Endothelial cell of umbilical vein (primary cell): ENCODE measurements at regions not wholly inside any gene's neighbourhood (a gene's known extent, or its start where the extent isn't known, plus 50 kb on each side); places are given as distances from the start of the nearest gene placed in this dataset.

Experiments
- BruUV-seq: library from RNA; stranded (reverse); fragments of 400-500 nt; replicated peaks from 2 replicates; lab custom pipeline; 2021; lab: Mats Ljungman, UMichigan
- CTCF ChIA-PET: fragments of 300-600, 350-600 bp; sonication (Branson Sonifier 250); formaldehyde crosslinking; loops from one replicate; lab custom pipeline; 2021; ENCODE audit warnings: antibody characterized with exemption, inconsistent platforms; lab: Charles Lee
- POLR2A ChIA-PET: fragments of 300-600, 350-600 bp; sonication (Branson Sonifier 250); formaldehyde crosslinking; loops from one replicate; lab custom pipeline; 2021; ENCODE audit warnings: antibody characterized with exemption, inconsistent platforms; lab: Charles Lee
- DNase-seq: peaks from one replicate; pipeline ENCODE4 v3.0.0-alpha.2; 2011; ENCODE audit warnings: low read depth, low spot score
- FAIRE-seq: peaks from 2 replicates; lab custom pipeline; 2011; peaks lifted over from hg19 to GRCh38; lab: Jason Lieb, UNC
- H2AFZ ChIP-seq: 2 replicates; pipeline ENCODE4 v1.6.0; 2012; ENCODE audit warnings: low read depth, low read length, control low read depth, inconsistent platforms
- H3K27ac ChIP-seq: 2 replicates; pipeline ENCODE4 v1.5.1; 2011; ENCODE audit warnings: low read depth, mild to moderate bottlenecking, control low read depth, low read length, moderate library complexity; ENCODE audit not compliant: insufficient read depth
- H3K27me3 ChIP-seq, 2 experiments: 2 replicates each; pipeline versions ENCODE4 v1.6.0 to v1.6.1; 2011; ENCODE audit warnings: low read length in 2 of 2, mixed read lengths in 1 of 2; ENCODE audit not compliant: control insufficient read depth in 2 of 2, insufficient read depth in 2 of 2
- H3K36me3 ChIP-seq, 2 experiments: 2 replicates in 1 of 2; 3 replicates in 1 of 2; pipeline ENCODE4 v1.5.1; 2011; ENCODE audit warnings: low read length in 2 of 2, mild to moderate bottlenecking in 1 of 2, moderate library complexity in 1 of 2; ENCODE audit not compliant: control insufficient read depth in 2 of 2, insufficient read depth in 2 of 2; ENCODE audit errors: extremely low read depth in 1 of 2
- H3K4me1 ChIP-seq: 3 replicates; pipeline ENCODE4 v1.5.1; 2011; ENCODE audit warnings: mild to moderate bottlenecking, low read length; ENCODE audit not compliant: control insufficient read depth, insufficient read depth; ENCODE audit errors: extremely low read depth
- H3K4me2 ChIP-seq: 2 replicates; pipeline ENCODE4 v1.6.1; 2011; ENCODE audit warnings: low read length, control low read depth, mixed read lengths; ENCODE audit not compliant: insufficient read depth
- H3K4me3 ChIP-seq, 3 experiments: fragments of 200-600 bp in 1 of 3; sonication (generic), shearing (Covaris generic) in 1 of 3; replicated peaks in 1 of 3; 2 replicates each; pipeline ENCODE4 v1.5.1; 2011 to 2016; ENCODE audit warnings: control low read depth in 3 of 3, low read length in 3 of 3, mild to moderate bottlenecking in 2 of 3, inconsistent platforms in 1 of 3, low read depth in 1 of 3, moderate library complexity in 1 of 3; ENCODE audit not compliant: insufficient read depth in 1 of 3
- H3K79me2 ChIP-seq: 2 replicates; pipeline ENCODE4 v1.6.0; 2012; ENCODE audit warnings: low read length, inconsistent platforms; ENCODE audit not compliant: control insufficient read depth, insufficient read depth
- H3K9ac ChIP-seq: replicated peaks from 2 replicates; pipeline ENCODE3; 2011; ENCODE audit warnings: low read length, control low read depth; ENCODE audit not compliant: insufficient read depth; ENCODE audit errors: extremely low read depth
- H3K9me1 ChIP-seq: replicated peaks from 3 replicates; pipeline ENCODE4 v1.6.0; 2011; ENCODE audit warnings: mild to moderate bottlenecking, low read length; ENCODE audit not compliant: control insufficient read depth, insufficient read depth; ENCODE audit errors: extremely low read depth
- H3K9me3 ChIP-seq: replicated peaks from 2 replicates; pipeline ENCODE4 v1.5.1; 2012; ENCODE audit warnings: low read length, inconsistent platforms; ENCODE audit not compliant: control insufficient read depth, insufficient read depth
- H4K20me1 ChIP-seq: replicated peaks from 2 replicates; pipeline ENCODE3; 2011; ENCODE audit warnings: mild to moderate bottlenecking, low read length; ENCODE audit not compliant: control insufficient read depth, insufficient read depth; ENCODE audit errors: extremely low read depth
- EZH2 ChIP-seq: IDR thresholded peaks from 2 replicates; pipeline ENCODE4 v1.6.1; 2012; ENCODE audit warnings: borderline replicate concordance, low read depth, mild to moderate bottlenecking, moderate library complexity, low read length, inconsistent platforms; ENCODE audit not compliant: severe bottlenecking
- FOS ChIP-seq: IDR thresholded peaks from 2 replicates; pipeline ENCODE4 v1.6.1; 2011; ENCODE audit warnings: mild to moderate bottlenecking, low read length, moderate library complexity, borderline replicate concordance; ENCODE audit not compliant: insufficient read depth
- GATA2 ChIP-seq: IDR thresholded peaks from 2 replicates; pipeline ENCODE4 v1.7.0; 2011; ENCODE audit warnings: low read depth, mild to moderate bottlenecking, moderate library complexity, mixed read lengths, low read length; ENCODE audit not compliant: insufficient read length, insufficient read depth
- JUN ChIP-seq: IDR thresholded peaks from 2 replicates; pipeline ENCODE4 v1.6.1; 2011; ENCODE audit warnings: borderline replicate concordance, low read depth; ENCODE audit not compliant: insufficient read length, insufficient read depth
- MYC ChIP-seq: IDR thresholded peaks from one replicate; pipeline ENCODE4 v1.6.1; 2011; ENCODE audit warnings: mild to moderate bottlenecking, low read depth, low read length
- POLR2A ChIP-seq: IDR thresholded peaks from 2 replicates; pipeline ENCODE4 v1.6.1; 2012; ENCODE audit warnings: low read depth, mild to moderate bottlenecking, control low read depth, low read length
- POLR2AphosphoS5 ChIP-seq: IDR thresholded peaks from 2 replicates; pipeline ENCODE4 v1.6.1; 2012; ENCODE audit warnings: low read depth, mild to moderate bottlenecking, control low read depth, low read length, moderate library complexity; ENCODE audit not compliant: insufficient read depth
- dilution Hi-C: fragments of 300-500 bp; cut with MboI; formaldehyde crosslinking; loops from one replicate; pipeline ENCODE4 v1.15.0; 2019; ENCODE audit warnings: low sequenced_read_pairs; ENCODE audit not compliant: extremely low pct_ligation_motif_present
- intact Hi-C: fragments of 100-400 bp; cut with micrococcal nuclease; formaldehyde crosslinking; loops from one replicate; pipeline ENCODE4 v1.10.0; 2022
- TF ChIP-seq, protein P1 (sequence below): IDR thresholded peaks from 2 replicates; pipeline ENCODE4 v1.6.1; 2011; ENCODE audit not compliant: insufficient read depth, insufficient read length
- TF ChIP-seq, protein P2 (sequence below), 2 donors: IDR thresholded peaks; 1 replicate in 1 of 2; 2 replicates in 1 of 2; pipeline ENCODE4 v1.5.1; 2011; ENCODE audit warnings: low read length in 2 of 2, mild to moderate bottlenecking in 2 of 2, moderate library complexity in 2 of 2, control low read depth in 1 of 2, inconsistent platforms in 1 of 2, low read depth in 1 of 2; ENCODE audit not compliant: insufficient read depth in 1 of 2; ENCODE audit errors: extremely low read depth in 1 of 2

DNA sequence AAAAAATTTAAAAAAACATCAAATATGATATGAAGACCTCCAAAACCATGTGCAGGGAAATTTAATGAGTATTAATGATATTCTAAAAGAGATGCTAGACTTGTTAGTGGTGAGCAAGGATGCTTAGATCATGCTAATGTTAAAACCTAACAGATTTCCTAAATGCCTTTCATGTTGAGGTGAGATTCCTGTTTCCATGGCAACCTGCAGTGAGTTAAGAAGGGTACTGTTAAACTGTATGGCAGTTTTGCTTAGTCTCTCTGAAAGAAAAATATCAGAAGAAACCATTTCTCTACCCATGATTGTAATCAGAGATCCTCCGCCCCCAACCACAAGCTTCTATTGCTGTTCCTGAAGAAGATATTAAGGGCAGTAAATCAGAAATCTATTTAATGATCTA lies 321.6 kb upstream of the LRRC7 start:
- Histone ChIP-seq H3K9me1 (no peaks in the 10 kb centered on the region), H3K36me3 (no peaks in the 10 kb centered on the region), H3K27ac (no peak overlapping the region), H3K9ac (no peak overlapping the region), H3K4me2 (no peak overlapping the region), H3K4me3 (no peak overlapping the region), H3K9me3 (no peaks in the 10 kb centered on the region), H3K79me2 (no peaks in the 10 kb centered on the region), H4K20me1 (no peaks in the 10 kb centered on the region), H2AFZ (no peak overlapping the region), H3K27me3 (no peaks in the 10 kb centered on the region), H3K4me1 (no peaks in the 10 kb centered on the region)
- ChIA-PET CTCF (no interaction called here), POLR2A (no interaction called here)
- TF ChIP-seq, protein P1, sequence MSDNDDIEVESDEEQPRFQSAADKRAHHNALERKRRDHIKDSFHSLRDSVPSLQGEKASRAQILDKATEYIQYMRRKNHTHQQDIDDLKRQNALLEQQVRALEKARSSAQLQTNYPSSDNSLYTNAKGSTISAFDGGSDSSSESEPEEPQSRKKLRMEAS: no peak
- TF ChIP-seq POLR2A (no peak), EZH2 (no peak), POLR2AphosphoS5 (no peak), MYC (no peak), GATA2 (no peak), JUN (no peak), FOS (no peak)
- TF ChIP-seq, protein P2, sequence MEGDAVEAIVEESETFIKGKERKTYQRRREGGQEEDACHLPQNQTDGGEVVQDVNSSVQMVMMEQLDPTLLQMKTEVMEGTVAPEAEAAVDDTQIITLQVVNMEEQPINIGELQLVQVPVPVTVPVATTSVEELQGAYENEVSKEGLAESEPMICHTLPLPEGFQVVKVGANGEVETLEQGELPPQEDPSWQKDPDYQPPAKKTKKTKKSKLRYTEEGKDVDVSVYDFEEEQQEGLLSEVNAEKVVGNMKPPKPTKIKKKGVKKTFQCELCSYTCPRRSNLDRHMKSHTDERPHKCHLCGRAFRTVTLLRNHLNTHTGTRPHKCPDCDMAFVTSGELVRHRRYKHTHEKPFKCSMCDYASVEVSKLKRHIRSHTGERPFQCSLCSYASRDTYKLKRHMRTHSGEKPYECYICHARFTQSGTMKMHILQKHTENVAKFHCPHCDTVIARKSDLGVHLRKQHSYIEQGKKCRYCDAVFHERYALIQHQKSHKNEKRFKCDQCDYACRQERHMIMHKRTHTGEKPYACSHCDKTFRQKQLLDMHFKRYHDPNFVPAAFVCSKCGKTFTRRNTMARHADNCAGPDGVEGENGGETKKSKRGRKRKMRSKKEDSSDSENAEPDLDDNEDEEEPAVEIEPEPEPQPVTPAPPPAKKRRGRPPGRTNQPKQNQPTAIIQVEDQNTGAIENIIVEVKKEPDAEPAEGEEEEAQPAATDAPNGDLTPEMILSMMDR (IDR thresholded peaks at IDR 0.05; ENCODE audit: extremely low read depth in 1 of 2, insufficient read depth in 1 of 2, low read depth in 1 of 2, low read length in 2 of 2): no peak
- intact Hi-C loops: no loop called here
- dilution Hi-C loops: no loop called here
- DNase-seq: no peak
- BruUV-seq: no TSS peak
- FAIRE-seq: no peak
